Kidney epithelial cell (primary cell): ENCODE measurements at regions not wholly inside any gene's neighbourhood (a gene's known extent, or its start where the extent isn't known, plus 50 kb on each side); places are given as distances from the start of the nearest gene placed in this dataset.

Experiments
- DNase-seq: peaks from one replicate; pipeline ENCODE4 v3.0.0-alpha.2; 2010; ENCODE audit warnings: low read depth
- H3K27me3 ChIP-seq: 2 replicates; pipeline ENCODE4 v1.6.0; 2011; ENCODE audit warnings: low read length; ENCODE audit not compliant: control insufficient read depth, insufficient read depth
- H3K36me3 ChIP-seq: 2 replicates; pipeline ENCODE4 v1.5.1; 2011; ENCODE audit warnings: low read length; ENCODE audit not compliant: control insufficient read depth, insufficient read depth
- H3K4me3 ChIP-seq: 2 replicates; pipeline ENCODE4 v1.5.1; 2011; ENCODE audit warnings: low read depth, mild to moderate bottlenecking, control low read depth, low read length
- TF ChIP-seq, protein P1 (sequence below): IDR thresholded peaks from 2 replicates; pipeline ENCODE4 v1.5.1; 2011; ENCODE audit warnings: mild to moderate bottlenecking, moderate library complexity, low read length, control low read depth, inconsistent platforms; ENCODE audit not compliant: insufficient read depth, poor library complexity, severe bottlenecking

GRCh38 chr6:169930799-169931198, 179.4 kb downstream of the ERMARD start:
- DNase-seq = no peak
- no peak overlapping the region for H3K4me3 ChIP-seq
- peaks cover 5% of the 10 kb centered on the region for H3K27me3 ChIP-seq
- H3K36me3 ChIP-seq = no peaks in the 10 kb centered on the region
- TF ChIP-seq, protein P1, sequence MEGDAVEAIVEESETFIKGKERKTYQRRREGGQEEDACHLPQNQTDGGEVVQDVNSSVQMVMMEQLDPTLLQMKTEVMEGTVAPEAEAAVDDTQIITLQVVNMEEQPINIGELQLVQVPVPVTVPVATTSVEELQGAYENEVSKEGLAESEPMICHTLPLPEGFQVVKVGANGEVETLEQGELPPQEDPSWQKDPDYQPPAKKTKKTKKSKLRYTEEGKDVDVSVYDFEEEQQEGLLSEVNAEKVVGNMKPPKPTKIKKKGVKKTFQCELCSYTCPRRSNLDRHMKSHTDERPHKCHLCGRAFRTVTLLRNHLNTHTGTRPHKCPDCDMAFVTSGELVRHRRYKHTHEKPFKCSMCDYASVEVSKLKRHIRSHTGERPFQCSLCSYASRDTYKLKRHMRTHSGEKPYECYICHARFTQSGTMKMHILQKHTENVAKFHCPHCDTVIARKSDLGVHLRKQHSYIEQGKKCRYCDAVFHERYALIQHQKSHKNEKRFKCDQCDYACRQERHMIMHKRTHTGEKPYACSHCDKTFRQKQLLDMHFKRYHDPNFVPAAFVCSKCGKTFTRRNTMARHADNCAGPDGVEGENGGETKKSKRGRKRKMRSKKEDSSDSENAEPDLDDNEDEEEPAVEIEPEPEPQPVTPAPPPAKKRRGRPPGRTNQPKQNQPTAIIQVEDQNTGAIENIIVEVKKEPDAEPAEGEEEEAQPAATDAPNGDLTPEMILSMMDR = peak; percentile 4

DNA sequence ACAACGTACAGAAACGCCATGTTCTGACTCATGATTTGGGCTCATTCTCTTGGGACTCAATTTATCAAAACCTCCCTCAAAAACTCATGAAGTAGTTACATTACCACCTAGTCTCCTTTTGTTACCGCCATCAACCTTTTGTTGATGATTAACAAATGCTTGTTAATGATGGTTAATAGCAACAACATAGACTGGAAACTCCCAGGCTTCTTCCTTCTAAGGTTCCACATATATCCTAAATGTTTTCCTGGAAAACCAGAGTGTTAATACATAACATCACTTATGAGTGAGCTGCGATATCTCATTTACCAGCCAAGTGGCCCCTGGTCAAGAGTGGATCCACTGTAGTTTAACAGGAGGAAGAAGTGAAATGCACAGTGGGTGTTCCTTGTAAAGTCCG, 176.3 kb downstream of the ERMARD start:
- Histone ChIP-seq H3K27me3 (peaks cover 6% of the 10 kb centered on the region), H3K36me3 (no peaks in the 10 kb centered on the region), H3K4me3 (no peak overlapping the region)
- TF ChIP-seq, protein P1 = no peak
- no peak for DNase-seq

DNA sequence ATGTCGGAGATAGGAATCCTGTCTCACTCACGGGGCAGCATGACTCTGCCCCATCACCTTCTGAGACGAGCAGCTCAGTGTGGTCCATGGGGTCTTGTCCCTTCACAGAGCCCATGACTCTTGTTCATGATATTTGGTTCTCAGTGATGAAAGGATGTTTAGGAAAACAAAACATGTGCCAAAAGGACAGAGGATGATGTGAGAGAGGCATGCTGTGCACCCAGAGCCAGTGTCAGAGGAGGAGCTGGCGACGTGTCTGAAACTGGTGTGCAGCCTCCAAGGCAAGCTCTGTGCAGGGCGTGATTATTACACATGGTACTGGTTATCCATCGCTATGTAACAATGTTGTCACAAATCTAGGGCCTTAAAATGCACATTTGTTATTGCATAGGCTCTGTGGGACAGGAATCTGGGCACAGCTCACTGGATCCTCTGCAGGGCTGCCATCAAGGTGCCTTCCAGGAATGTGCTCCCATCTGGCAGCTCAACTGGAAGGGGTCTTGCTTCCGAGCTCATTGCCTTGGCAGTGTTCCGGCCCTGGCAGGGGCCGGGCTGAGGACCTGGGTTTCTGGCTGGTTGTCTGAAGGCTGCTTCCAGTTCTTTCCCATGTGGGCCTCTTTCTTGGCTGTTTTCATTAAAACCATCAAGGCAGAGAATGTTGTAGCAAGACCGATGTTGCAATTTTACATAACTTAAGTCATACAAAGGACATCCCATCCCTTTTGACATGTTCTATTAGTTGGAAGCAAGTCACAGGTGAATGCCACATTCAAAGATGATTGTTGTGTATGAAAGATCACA, 175.4 kb downstream of the ERMARD start:
- DNase-seq = no peak
- Histone ChIP-seq H3K36me3 (no peaks in the 10 kb centered on the region), H3K27me3 (peaks cover 6% of the 10 kb centered on the region), H3K4me3 (no peak overlapping the region)
- TF ChIP-seq, protein P1 = no peak

- no peak for DNase-seq
- TF ChIP-seq, protein P1 = no peak
- no peak overlapping the region for H3K4me3 ChIP-seq
- H3K27me3 ChIP-seq = peaks cover 6% of the 10 kb centered on the region
- H3K36me3 ChIP-seq = no peaks in the 10 kb centered on the region
Measured at GRCh38 chr6:169923468-169924464, 172.3 kb downstream of the ERMARD start.

DNA sequence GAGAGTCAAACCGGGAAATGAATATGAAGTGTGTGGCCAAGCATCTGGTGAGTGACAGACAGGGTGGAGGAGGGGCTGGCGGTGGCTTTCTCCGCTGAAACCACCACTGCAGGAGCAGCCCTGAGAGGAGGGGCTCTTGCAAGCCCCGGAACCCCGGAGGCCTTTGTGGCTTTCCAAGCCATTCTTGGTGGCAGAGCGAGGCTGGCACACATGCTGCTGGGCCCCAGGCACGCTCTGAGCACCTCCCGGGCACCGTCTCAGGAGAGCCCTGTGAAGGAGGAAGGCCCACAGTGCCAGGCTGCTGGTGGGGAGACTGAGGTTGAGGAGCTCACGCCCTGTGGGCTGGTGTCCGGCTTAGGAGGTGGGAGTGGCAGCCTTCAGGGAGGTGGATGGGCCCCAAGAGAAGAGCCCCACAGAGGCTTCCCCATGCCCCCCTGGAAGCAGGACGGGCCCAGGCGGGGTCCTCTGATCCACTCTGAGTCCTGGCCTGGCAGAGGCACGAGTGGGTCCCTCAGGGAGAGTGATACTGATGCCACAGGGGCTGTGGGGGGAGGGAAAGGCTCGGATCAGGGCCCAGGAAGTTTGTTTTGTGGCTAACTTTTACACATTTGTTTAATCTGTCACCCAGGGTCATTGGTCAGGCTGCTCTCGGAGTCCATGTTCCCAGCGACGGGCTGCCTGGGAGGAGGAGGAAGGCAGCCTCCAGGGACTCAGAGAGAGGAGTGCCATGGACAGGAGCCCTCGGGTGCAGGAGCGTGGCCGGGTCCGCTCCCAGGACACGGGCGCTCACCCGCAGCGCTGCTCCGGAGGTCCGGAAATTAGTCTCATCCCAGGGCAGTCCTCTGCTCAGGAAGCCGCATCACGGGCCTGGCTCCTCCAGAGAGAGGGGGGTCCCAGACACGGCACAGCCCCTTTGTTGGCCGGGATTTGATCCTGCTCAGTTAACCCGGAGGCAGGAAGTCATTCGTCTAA, 170.7 kb downstream of the ERMARD start:
- H3K27me3 ChIP-seq = peaks cover 6% of the 10 kb centered on the region
- no peak overlapping the region for H3K4me3 ChIP-seq
- no peaks in the 10 kb centered on the region for H3K36me3 ChIP-seq
- no peak for DNase-seq
- TF ChIP-seq, protein P1 = no peak
